MM.1S (cell line): ENCODE measurements at regions not wholly inside any gene's neighbourhood (a gene's known extent, or its start where the extent isn't known, plus 50 kb on each side); places are given as distances from the start of the nearest gene placed in this dataset.

Experiments used
- CTCF ChIP-seq: fragments of 300-600 bp; sonication (generic); IDR thresholded peaks from 2 replicates; pipeline ENCODE4 v1.5.1; 2016; ENCODE audit warnings: antibody characterized with exemption, low read length, mixed read lengths
- EZH2 ChIP-seq: fragments of 300-600 bp; sonication (generic); optimal IDR thresholded peaks from 2 replicates; pipeline ENCODE3; 2017; ENCODE audit warnings: low read depth, mild to moderate bottlenecking, antibody characterized with exemption, low read length, mixed read lengths
- EZH2phosphoT487 ChIP-seq: fragments of 300-600 bp; sonication (generic); IDR thresholded peaks from 2 replicates; pipeline ENCODE4 v1.6.1; 2018; ENCODE audit warnings: antibody characterized with exemption, low read length

GRCh38 chr5:146944764-146945616 lies 66.4 kb upstream of the PPP2R2B start:
- no peak for TF ChIP-seq CTCF
- TF ChIP-seq EZH2 = no peak
- no peak for TF ChIP-seq EZH2phosphoT487
